HCT116 (cell line): ENCODE measurements at regions not wholly inside any gene's neighbourhood (a gene's known extent, or its start where the extent isn't known, plus 50 kb on each side); places are given as distances from the start of the nearest gene placed in this dataset.

Source experiments
- ATAC-seq: fragments of 200-7000 bp; cut with Tn5 transposase; 2 replicates; pipeline ENCODE4 v1.9.1; 2020; ENCODE audit warnings: mild to moderate bottlenecking, moderate library complexity
- BruUV-seq: library from RNA; stranded (reverse); fragments of 400-500 nt; replicated peaks from 2 replicates; lab custom pipeline; 2021; lab: Mats Ljungman, UMichigan
- CTCF ChIA-PET: fragments of 300-600 bp; sonication (Branson Sonifier 250); formaldehyde crosslinking; loops from one replicate; lab custom pipeline; 2021; ENCODE audit warnings: antibody characterized with exemption; lab: Charles Lee
- POLR2A ChIA-PET: fragments of 300-600, 350-600 bp; sonication (Branson Sonifier 250); formaldehyde crosslinking; loops from one replicate; lab custom pipeline; 2021; ENCODE audit warnings: antibody characterized with exemption; lab: Charles Lee
- RAD21 ChIA-PET, 2 experiments: fragments of 300-600 bp; sonication (Branson Sonifier 250); formaldehyde crosslinking; loops; one replicate each; lab custom pipeline; 2023; ENCODE audit warnings: low total read pairs in 2 of 2; ENCODE audit not compliant: uncharacterized antibody in 2 of 2, unreplicated experiment in 2 of 2, low non-redundant PET in 1 of 2; lab: Charles Lee
- DNase-seq: peaks from one replicate; pipeline ENCODE4 v3.0.0-alpha.2; 2010; ENCODE audit warnings: low read depth, low spot score
- H2AFZ ChIP-seq: fragments of 200-600 bp; shearing (Covaris generic), sonication (generic); 2 replicates; pipeline ENCODE4 v1.6.1; 2017; ENCODE audit warnings: low read depth, mixed run types, mixed read lengths, antibody characterized with exemption, low read length; ENCODE audit not compliant: poor library complexity, severe bottlenecking
- H3K27ac ChIP-seq: 2 replicates; pipeline ENCODE4 v1.5.1; 2012; ENCODE audit warnings: low read depth, low read length
- H3K27me3 ChIP-seq: fragments of 200-600 bp; sonication (generic); 2 replicates; pipeline ENCODE4 v1.6.1; 2016; ENCODE audit warnings: mixed run types, low read length, mixed read lengths; ENCODE audit not compliant: insufficient read depth
- H3K36me3 ChIP-seq, 2 experiments: fragments of 200-500 bp in 1 of 2; fragments of 200-600 bp in 1 of 2; sonication (Bioruptor generic) in 1 of 2; sonication (generic) in 1 of 2; 2 replicates each; pipeline versions ENCODE4 v1.5.1 to v1.6.1; 2014 to 2016; ENCODE audit warnings: low read length in 2 of 2, inconsistent platforms in 1 of 2, mixed read lengths in 1 of 2, mixed run types in 1 of 2; ENCODE audit not compliant: insufficient read depth in 2 of 2, control insufficient read depth in 1 of 2
- H3K4me1 ChIP-seq, 2 experiments: fragments of 200-600 bp in 1 of 2; sonication (generic) in 1 of 2; 2 replicates each; pipeline versions ENCODE4 v1.5.1 to v1.6.1; 2012 to 2017; ENCODE audit warnings: low read length in 2 of 2, inconsistent platforms in 1 of 2, mild to moderate bottlenecking in 1 of 2, mixed read lengths in 1 of 2, mixed run types in 1 of 2, moderate library complexity in 1 of 2; ENCODE audit not compliant: insufficient read depth in 2 of 2, control insufficient read depth in 1 of 2
- H3K4me2 ChIP-seq: fragments of 200-600 bp; sonication (generic); 2 replicates; pipeline ENCODE4 v1.6.1; 2017; ENCODE audit warnings: mixed run types, low read length, mixed read lengths
- H3K4me3 ChIP-seq, 2 experiments: fragments of 200-600 bp in 1 of 2; sonication (generic) in 1 of 2; replicated peaks in 1 of 2; 2 replicates each; pipeline ENCODE4 v1.5.1; 2011 to 2016; ENCODE audit warnings: low read length in 2 of 2, control low read depth in 1 of 2, low read depth in 1 of 2, mild to moderate bottlenecking in 1 of 2, mixed read lengths in 1 of 2, mixed run types in 1 of 2
- H3K79me2 ChIP-seq: fragments of 200-600 bp; sonication (generic); 2 replicates; pipeline ENCODE4 v1.6.1; 2017; ENCODE audit warnings: mild to moderate bottlenecking, mixed run types, low read length, moderate library complexity, mixed read lengths; ENCODE audit not compliant: insufficient read depth
- H3K9ac ChIP-seq: fragments of 200-600 bp; sonication (generic); 2 replicates; pipeline ENCODE4 v1.6.1; 2016; ENCODE audit warnings: low read length, mixed read lengths
- H3K9me2 ChIP-seq: fragments of 200-600 bp; sonication (generic), shearing (Covaris generic); 2 replicates; pipeline ENCODE4 v1.6.1; 2017; ENCODE audit warnings: mixed run types, mild to moderate bottlenecking, moderate library complexity; ENCODE audit not compliant: insufficient read depth
- H3K9me3 ChIP-seq, 2 experiments: fragments of 200-500 bp in 1 of 2; fragments of 200-600 bp in 1 of 2; sonication (Bioruptor generic) in 1 of 2; sonication (generic) in 1 of 2; 2 replicates each; pipeline ENCODE4 v1.6.1; 2014 to 2017; ENCODE audit warnings: low read length in 2 of 2, mixed read lengths in 2 of 2, inconsistent platforms in 1 of 2, low read depth in 1 of 2, mild to moderate bottlenecking in 1 of 2, mixed run types in 1 of 2, moderate library complexity in 1 of 2; ENCODE audit not compliant: control insufficient read depth in 1 of 2, insufficient read depth in 1 of 2
- H4K20me1 ChIP-seq: fragments of 200-600 bp; sonication (generic), shearing (Covaris generic); 2 replicates; pipeline ENCODE4 v1.6.1; 2017; ENCODE audit warnings: mixed run types, mild to moderate bottlenecking, moderate library complexity; ENCODE audit not compliant: insufficient read depth
- CBX3 ChIP-seq: IDR thresholded peaks from 2 replicates; pipeline ENCODE4 v1.6.1; 2012; ENCODE audit warnings: low read depth
- EZH2phosphoT487 ChIP-seq: fragments of 200-600 bp; IDR thresholded peaks from 2 replicates; pipeline ENCODE4 v1.6.1; 2018; ENCODE audit warnings: antibody characterized with exemption, borderline replicate concordance
- JUND ChIP-seq: IDR thresholded peaks from 2 replicates; pipeline ENCODE4 v1.6.1; 2012
- POLR2A ChIP-seq: IDR thresholded peaks from 2 replicates; pipeline ENCODE4 v1.7.0; 2011; ENCODE audit warnings: borderline replicate concordance; ENCODE audit not compliant: insufficient read depth, insufficient read length; ENCODE audit errors: extremely low read depth
- POLR2AphosphoS5 ChIP-seq: IDR thresholded peaks from 2 replicates; pipeline ENCODE4 v1.6.1; 2011; ENCODE audit warnings: mild to moderate bottlenecking, low read depth, low read length, moderate library complexity
- SP1 ChIP-seq: IDR thresholded peaks from 2 replicates; pipeline ENCODE4 v1.6.1; 2012; ENCODE audit warnings: low read depth
- TCF7L2 ChIP-seq: IDR thresholded peaks from 2 replicates; pipeline ENCODE4 v1.7.0; 2011; ENCODE audit warnings: borderline replicate concordance, inconsistent platforms; ENCODE audit not compliant: insufficient read depth, insufficient read length; ENCODE audit errors: extremely low read depth
- YY1 ChIP-seq: IDR thresholded peaks from 2 replicates; pipeline ENCODE4 v1.6.1; 2011; ENCODE audit warnings: low read length, low read depth, moderate library complexity, mild to moderate bottlenecking; ENCODE audit not compliant: insufficient replicate concordance; ENCODE audit errors: extremely low read depth
- ZFX ChIP-seq: fragments of 450-650 bp; IDR thresholded peaks from 2 replicates; pipeline ENCODE4 v1.6.1; 2017
- ZNF274 ChIP-seq: fragments of 200-500 bp; sonication (Bioruptor generic); IDR thresholded peaks from 2 replicates; pipeline ENCODE4 v1.6.1; 2014; ENCODE audit warnings: mild to moderate bottlenecking, low read depth, low read length, inconsistent platforms
- intact Hi-C: fragments of 100-400 bp; cut with micrococcal nuclease; formaldehyde crosslinking; loops from 2 replicates; pipeline ENCODE4 v1.10.0; 2022
- TF ChIP-seq, protein P1 (sequence below), 3 experiments: fragments of 200-600 bp in 1 of 3; sonication (generic) in 1 of 3; IDR thresholded peaks in 2 of 3; conservative IDR thresholded peaks in 1 of 3; 2 replicates each; pipeline ENCODE4 v1.5.1; 2012 to 2017; ENCODE audit warnings: low read depth in 2 of 3, low read length in 2 of 3, antibody characterized with exemption in 1 of 3, borderline replicate concordance in 1 of 3, control low read depth in 1 of 3, mild to moderate bottlenecking in 1 of 3, mixed read lengths in 1 of 3, mixed run types in 1 of 3, moderate library complexity in 1 of 3; ENCODE audit not compliant: insufficient read depth in 1 of 3
- TF ChIP-seq, protein P2 (sequence below): IDR thresholded peaks from 2 replicates; pipeline ENCODE4 v1.6.1; 2012; ENCODE audit warnings: low read depth
- TF ChIP-seq, protein P3 (sequence below): IDR thresholded peaks from 2 replicates; pipeline ENCODE4 v1.6.1; 2012
- TF ChIP-seq, protein P4 (sequence below): IDR thresholded peaks from 2 replicates; pipeline ENCODE4 v1.6.1; 2011; ENCODE audit warnings: mild to moderate bottlenecking, low read length, moderate library complexity; ENCODE audit not compliant: insufficient replicate concordance; ENCODE audit errors: extremely low read depth
- TF ChIP-seq, protein P5 (sequence below): IDR thresholded peaks from 2 replicates; pipeline ENCODE4 v1.6.1; 2012

DNA sequence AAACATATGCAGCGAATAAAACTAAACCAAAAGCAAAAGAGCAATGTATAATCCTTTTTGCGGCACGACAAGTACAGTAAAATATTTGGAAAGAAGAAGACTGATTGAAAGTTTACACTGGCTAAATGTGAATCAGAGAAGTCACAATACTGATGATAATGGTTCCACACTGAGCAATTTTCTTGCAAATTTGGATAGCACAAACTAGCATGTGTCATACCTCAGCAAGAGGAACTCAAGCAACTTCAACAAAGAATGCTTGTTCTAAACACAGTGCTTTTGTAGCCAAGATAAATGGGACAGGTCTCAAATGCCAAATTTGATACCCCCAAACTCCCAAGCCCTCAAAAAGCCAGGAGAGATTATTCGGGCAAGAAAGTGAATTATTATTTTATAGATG lies 839.1 kb downstream of the GALC start:
- H3K9ac ChIP-seq = no peak overlapping the region
- no peaks in the 10 kb centered on the region for H3K4me1 ChIP-seq
- no peaks in the 10 kb centered on the region for H3K36me3 ChIP-seq
- H2AFZ ChIP-seq = no peak overlapping the region
- ChIA-PET RAD21 (no interaction called here), CTCF (no interaction called here), POLR2A (no interaction called here)
- no peak for DNase-seq
- no peak overlapping the region for H3K4me3 ChIP-seq
- no peaks in the 10 kb centered on the region for H3K9me2 ChIP-seq
- no peak for ATAC-seq
- H3K79me2 ChIP-seq = no peaks in the 10 kb centered on the region
- TF ChIP-seq, protein P1, sequence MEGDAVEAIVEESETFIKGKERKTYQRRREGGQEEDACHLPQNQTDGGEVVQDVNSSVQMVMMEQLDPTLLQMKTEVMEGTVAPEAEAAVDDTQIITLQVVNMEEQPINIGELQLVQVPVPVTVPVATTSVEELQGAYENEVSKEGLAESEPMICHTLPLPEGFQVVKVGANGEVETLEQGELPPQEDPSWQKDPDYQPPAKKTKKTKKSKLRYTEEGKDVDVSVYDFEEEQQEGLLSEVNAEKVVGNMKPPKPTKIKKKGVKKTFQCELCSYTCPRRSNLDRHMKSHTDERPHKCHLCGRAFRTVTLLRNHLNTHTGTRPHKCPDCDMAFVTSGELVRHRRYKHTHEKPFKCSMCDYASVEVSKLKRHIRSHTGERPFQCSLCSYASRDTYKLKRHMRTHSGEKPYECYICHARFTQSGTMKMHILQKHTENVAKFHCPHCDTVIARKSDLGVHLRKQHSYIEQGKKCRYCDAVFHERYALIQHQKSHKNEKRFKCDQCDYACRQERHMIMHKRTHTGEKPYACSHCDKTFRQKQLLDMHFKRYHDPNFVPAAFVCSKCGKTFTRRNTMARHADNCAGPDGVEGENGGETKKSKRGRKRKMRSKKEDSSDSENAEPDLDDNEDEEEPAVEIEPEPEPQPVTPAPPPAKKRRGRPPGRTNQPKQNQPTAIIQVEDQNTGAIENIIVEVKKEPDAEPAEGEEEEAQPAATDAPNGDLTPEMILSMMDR (IDR thresholded peaks at IDR 0.05 in 2 of 3, conservative IDR thresholded peaks at IDR 0.05 in 1 of 3; ENCODE audit: borderline replicate concordance in 1 of 3, insufficient read depth in 1 of 3, low read depth in 2 of 3, low read length in 2 of 3) = no peak
- no peak for TF ChIP-seq CBX3
- no peak for TF ChIP-seq SP1
- TF ChIP-seq EZH2phosphoT487 = no peak
- TF ChIP-seq, protein P2, sequence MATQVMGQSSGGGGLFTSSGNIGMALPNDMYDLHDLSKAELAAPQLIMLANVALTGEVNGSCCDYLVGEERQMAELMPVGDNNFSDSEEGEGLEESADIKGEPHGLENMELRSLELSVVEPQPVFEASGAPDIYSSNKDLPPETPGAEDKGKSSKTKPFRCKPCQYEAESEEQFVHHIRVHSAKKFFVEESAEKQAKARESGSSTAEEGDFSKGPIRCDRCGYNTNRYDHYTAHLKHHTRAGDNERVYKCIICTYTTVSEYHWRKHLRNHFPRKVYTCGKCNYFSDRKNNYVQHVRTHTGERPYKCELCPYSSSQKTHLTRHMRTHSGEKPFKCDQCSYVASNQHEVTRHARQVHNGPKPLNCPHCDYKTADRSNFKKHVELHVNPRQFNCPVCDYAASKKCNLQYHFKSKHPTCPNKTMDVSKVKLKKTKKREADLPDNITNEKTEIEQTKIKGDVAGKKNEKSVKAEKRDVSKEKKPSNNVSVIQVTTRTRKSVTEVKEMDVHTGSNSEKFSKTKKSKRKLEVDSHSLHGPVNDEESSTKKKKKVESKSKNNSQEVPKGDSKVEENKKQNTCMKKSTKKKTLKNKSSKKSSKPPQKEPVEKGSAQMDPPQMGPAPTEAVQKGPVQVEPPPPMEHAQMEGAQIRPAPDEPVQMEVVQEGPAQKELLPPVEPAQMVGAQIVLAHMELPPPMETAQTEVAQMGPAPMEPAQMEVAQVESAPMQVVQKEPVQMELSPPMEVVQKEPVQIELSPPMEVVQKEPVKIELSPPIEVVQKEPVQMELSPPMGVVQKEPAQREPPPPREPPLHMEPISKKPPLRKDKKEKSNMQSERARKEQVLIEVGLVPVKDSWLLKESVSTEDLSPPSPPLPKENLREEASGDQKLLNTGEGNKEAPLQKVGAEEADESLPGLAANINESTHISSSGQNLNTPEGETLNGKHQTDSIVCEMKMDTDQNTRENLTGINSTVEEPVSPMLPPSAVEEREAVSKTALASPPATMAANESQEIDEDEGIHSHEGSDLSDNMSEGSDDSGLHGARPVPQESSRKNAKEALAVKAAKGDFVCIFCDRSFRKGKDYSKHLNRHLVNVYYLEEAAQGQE = no peak
- no peak for TF ChIP-seq ZFX
- TF ChIP-seq, protein P3, sequence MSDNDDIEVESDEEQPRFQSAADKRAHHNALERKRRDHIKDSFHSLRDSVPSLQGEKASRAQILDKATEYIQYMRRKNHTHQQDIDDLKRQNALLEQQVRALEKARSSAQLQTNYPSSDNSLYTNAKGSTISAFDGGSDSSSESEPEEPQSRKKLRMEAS = no peak
- no peak for TF ChIP-seq POLR2A
- TF ChIP-seq ZNF274 = no peak
- no peak for TF ChIP-seq TCF7L2
- TF ChIP-seq YY1 = no peak
- TF ChIP-seq POLR2AphosphoS5 = no peak
- TF ChIP-seq, protein P4, sequence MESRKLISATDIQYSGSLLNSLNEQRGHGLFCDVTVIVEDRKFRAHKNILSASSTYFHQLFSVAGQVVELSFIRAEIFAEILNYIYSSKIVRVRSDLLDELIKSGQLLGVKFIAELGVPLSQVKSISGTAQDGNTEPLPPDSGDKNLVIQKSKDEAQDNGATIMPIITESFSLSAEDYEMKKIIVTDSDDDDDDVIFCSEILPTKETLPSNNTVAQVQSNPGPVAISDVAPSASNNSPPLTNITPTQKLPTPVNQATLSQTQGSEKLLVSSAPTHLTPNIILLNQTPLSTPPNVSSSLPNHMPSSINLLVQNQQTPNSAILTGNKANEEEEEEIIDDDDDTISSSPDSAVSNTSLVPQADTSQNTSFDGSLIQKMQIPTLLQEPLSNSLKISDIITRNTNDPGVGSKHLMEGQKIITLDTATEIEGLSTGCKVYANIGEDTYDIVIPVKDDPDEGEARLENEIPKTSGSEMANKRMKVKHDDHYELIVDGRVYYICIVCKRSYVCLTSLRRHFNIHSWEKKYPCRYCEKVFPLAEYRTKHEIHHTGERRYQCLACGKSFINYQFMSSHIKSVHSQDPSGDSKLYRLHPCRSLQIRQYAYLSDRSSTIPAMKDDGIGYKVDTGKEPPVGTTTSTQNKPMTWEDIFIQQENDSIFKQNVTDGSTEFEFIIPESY = no peak
- TF ChIP-seq, protein P5, sequence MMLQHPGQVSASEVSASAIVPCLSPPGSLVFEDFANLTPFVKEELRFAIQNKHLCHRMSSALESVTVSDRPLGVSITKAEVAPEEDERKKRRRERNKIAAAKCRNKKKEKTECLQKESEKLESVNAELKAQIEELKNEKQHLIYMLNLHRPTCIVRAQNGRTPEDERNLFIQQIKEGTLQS = no peak
- no peak for TF ChIP-seq JUND
- no peak overlapping the region for H3K27ac ChIP-seq
- no peaks in the 10 kb centered on the region for H3K27me3 ChIP-seq
- intact Hi-C loops = no loop called here
- H4K20me1 ChIP-seq = no peaks in the 10 kb centered on the region
- H3K9me3 ChIP-seq = peaks cover 0 to 17% of the 10 kb centered on the region in 2 experiments; a peak in 2 of 4 replicates
- no TSS peak for BruUV-seq
- H3K4me2 ChIP-seq = no peak overlapping the region
